Vagina (tissue), 2 donors: ENCODE measurements at regions not wholly inside any gene's neighbourhood (a gene's known extent, or its start where the extent isn't known, plus 50 kb on each side); places are given as distances from the start of the nearest gene placed in this dataset.

Experiments
- POLR2A ChIP-seq, 2 donors: fragments of 450-650 bp; IDR thresholded peaks; one replicate each; pipeline ENCODE4 v1.6.1; 2017; ENCODE audit warnings: antibody characterized with exemption in 2 of 2, mild to moderate bottlenecking in 2 of 2, moderate library complexity in 2 of 2
- TF ChIP-seq, protein P1 (sequence below), 3 experiments: fragments of 450-650 bp in 2 of 3; fragments of 200-600 bp in 1 of 3; sonication (generic) in 1 of 3; IDR thresholded peaks; one replicate each; pipeline ENCODE4 v1.5.1; 2017 to 2019; ENCODE audit warnings: antibody characterized with exemption in 3 of 3, mild to moderate bottlenecking in 2 of 3, moderate library complexity in 2 of 3

DNA sequence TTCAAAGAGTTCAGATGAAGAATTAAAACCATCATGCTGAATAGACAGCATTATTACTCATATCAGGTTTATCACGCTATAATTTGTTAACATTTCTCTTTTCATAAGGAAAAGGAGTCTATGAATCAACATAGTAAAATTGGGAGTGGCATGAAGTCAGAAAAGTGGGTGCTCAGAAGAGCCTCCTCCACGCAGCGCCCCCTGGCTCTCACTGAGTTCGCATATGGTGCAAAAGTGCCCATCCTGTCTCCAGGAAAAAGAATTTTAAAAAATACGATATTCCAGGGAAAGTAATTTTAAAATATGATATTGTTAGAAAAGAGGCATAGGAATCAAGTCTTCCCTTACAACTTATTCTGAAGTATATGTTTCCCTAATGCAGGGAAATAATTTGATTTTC lies 176.3 kb upstream of the TCERG1L start:
- TF ChIP-seq, protein P1, sequence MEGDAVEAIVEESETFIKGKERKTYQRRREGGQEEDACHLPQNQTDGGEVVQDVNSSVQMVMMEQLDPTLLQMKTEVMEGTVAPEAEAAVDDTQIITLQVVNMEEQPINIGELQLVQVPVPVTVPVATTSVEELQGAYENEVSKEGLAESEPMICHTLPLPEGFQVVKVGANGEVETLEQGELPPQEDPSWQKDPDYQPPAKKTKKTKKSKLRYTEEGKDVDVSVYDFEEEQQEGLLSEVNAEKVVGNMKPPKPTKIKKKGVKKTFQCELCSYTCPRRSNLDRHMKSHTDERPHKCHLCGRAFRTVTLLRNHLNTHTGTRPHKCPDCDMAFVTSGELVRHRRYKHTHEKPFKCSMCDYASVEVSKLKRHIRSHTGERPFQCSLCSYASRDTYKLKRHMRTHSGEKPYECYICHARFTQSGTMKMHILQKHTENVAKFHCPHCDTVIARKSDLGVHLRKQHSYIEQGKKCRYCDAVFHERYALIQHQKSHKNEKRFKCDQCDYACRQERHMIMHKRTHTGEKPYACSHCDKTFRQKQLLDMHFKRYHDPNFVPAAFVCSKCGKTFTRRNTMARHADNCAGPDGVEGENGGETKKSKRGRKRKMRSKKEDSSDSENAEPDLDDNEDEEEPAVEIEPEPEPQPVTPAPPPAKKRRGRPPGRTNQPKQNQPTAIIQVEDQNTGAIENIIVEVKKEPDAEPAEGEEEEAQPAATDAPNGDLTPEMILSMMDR (IDR thresholded peaks at IDR 0.05) = no peak
- no peak for TF ChIP-seq POLR2A (IDR thresholded peaks at IDR 0.05)
